Activated naive CD8-positive, alpha-beta T cell treated with anti-CD3 and anti-CD28 coated beads, Interleukin-2, amount 50 U/mL, for 16 hours (primary cell): ENCODE measurements at regions not wholly inside any gene's neighbourhood (a gene's known extent, or its start where the extent isn't known, plus 50 kb on each side); places are given as distances from the start of the nearest gene placed in this dataset.
"Not testable (repeated sequence)": the region's sequence is repeated elsewhere in the genome, so short reads cannot be mapped to it uniquely, and the experiment has no call there.

Experiments
- DNase-seq: peaks from one replicate; pipeline ENCODE4 v3.0.0-alpha.2; 2020; ENCODE audit warnings: low read depth, low spot score

GRCh38 chr1:192476802-192477298, 98.7 kb upstream of the RGS1 start:
- DNase-seq: no peak

DNA sequence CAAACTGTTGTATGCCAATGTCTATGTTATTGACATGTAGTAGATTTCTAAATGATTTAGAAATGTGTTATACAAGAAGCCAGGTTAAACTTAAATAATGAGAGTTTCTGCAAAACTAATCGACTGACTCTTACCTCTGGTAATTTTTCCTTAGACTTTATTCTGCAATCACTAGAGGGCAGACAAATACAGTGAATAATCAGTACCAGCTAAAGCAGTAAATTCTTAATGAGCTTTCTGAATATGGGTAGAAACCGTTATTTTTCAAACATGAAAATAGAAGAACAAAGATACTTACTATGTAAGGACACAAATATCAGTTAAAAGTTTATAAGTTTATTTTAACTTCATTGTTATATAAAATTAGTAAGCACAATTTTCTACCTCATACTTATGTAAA, 97.9 kb upstream of the RGS1 start:
- no peak for DNase-seq

DNA sequence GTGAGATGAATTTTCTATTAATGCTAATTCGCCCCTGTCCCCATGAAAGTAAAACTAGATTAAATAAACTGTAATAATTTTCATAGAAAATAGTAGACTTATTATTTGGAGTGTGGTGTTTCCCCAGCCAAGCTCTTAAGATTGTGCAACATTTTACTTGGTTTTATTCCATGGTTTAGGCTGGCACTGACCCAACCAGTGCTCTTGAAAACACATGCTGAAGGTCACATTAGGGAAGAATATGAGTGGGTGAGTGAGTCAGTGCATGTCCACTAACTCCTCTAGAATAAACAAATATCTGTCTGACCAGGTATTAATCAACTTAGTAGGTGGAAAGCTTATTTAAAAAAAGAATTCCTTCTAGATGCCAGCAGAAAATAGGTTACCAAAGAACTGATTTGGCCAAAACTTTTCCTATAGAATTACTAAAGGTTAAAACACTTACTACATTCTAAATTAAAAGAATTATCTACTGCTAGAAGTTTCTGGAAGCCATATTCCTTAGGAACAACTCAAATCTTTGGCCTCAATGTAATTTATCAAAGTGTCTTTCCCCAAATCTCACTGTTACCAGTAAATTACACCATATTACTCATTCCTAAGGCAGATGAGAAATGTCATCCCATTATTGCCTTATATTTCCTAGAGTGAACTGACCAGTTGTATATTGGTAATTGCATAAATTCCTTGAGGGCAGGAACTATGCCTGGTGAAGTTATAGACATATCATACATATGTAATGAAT, 89.7 kb upstream of the RGS1 start:
- DNase-seq: no peak

DNA sequence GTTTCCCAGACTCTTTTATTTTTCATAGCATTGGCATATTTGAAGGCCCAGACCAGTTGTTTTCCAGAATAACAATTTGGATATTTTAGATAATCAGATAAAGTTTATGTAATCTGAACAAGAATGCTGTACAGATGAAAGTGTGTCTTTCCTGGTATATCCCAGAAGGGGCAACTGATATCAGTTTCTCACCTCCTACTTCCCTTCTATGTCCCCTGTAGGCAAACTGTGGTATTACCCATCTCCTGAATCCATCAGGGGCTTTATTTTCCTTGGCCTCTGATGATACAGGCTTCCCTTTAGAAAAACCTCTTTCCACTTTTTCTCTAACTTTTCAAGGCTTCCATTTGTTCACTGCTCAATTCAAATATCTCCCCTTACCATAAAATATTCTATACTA, 87.5 kb upstream of the RGS1 start:
- no peak for DNase-seq

DNA sequence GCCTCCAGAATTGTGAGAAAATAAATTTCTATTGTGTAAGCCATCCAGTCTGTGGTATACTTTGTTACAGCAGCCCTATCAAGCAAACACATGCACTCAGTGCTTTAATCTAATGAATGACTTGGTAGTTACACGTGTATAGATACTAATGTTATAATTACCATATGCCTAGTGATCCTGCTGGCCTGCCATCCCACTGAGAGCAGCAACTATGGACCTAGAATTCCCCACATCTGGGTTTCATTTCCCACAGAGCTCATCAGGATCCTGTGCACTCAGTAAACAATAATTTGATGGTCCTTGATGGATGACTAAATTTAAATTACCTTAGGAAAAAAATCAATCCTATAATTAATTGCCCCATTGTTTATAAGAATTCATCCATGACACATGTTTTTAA, 86.5 kb upstream of the RGS1 start:
- DNase-seq: no peak

DNA sequence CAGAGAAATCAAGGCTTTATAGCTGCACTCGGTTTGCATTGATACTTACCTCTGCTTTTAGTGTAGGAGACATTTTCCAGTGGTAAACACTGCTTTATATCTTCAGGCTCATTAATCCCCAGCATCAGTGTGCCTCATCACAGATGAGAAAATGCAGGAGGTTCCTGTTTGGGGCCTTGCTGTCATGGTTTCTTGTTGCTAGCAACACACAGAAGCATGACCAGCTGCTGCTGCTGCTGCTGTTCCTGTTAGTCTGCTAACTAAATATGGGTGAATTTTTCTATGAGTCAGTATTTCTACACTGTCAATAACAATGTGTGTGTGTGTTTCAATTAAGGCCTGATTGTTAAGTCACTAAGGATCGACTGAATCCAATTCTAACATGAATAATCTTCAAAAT, 85.8 kb upstream of the RGS1 start:
- DNase-seq: no peak

DNA sequence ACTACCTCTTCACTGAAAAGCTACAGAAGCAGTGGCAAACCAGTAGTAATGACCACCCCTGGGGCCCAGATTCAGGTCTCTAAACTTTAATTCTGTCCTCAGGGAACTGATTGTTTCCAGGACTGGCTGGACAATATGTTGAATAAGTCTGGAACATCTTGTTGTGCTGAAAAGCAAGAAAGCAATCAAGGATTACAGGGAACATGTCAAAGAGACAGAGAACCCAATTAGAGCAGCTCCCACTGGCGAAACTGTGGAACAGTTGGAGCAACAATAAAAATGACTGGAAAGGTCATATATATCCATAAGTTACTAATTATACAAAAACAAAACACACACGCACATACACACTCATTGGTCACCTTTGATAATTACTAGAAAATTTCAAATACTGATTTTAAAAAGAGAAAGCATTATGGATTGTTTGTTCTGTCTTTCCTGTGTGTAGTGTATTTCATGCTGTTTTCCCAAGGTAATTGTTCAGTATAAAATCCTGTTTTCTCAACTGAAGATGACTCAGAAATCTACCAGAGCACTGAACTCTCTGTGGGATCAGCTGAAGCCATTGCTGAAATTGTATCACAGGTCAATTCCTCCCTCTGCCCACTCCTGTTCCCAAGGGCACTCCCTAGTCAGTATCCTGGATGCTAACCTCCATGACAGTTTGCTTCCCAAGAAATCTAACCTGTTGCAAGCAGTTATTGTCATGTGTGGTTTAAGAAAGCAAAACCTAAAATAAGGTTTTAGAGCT, 83.6 kb upstream of the RGS1 start:
- no peak for DNase-seq

GRCh38 chr1:192493584-192493983, 82.0 kb upstream of the RGS1 start:
- DNase-seq: no peak

- DNase-seq: no peak
These were observed 79.1 kb upstream of the RGS1 start for GRCh38 chr1:192496369-192497056.

GRCh38 chr1:192497214-192497794, 78.3 kb upstream of the RGS1 start:
- no peak for DNase-seq

- DNase-seq: not testable (repeated sequence)
These were observed 77.5 kb upstream of the RGS1 start for GRCh38 chr1:192498092-192498491.

GRCh38 chr1:192499061-192499581, 76.5 kb upstream of the RGS1 start:
- not testable (repeated sequence) for DNase-seq

DNA sequence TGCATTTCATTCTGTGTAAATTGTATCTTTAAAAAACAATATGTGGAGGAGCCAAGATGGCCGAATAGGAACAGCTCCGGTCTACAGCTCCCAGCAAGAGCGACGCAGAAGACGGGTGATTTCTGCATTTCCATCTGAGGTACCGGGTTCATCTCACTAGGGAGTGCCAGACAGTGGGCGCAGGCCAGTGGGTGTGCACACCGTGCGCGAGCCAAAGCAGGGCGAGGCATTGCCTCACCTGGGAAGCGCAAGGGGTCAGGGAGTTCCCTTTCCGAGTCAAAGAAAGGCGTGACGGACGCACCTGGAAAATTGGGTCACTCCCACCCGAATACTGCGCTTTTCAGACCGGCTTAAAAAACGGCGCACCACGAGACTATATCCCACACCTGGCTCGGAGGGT, 75.0 kb upstream of the RGS1 start:
- DNase-seq: not testable (repeated sequence)

DNA sequence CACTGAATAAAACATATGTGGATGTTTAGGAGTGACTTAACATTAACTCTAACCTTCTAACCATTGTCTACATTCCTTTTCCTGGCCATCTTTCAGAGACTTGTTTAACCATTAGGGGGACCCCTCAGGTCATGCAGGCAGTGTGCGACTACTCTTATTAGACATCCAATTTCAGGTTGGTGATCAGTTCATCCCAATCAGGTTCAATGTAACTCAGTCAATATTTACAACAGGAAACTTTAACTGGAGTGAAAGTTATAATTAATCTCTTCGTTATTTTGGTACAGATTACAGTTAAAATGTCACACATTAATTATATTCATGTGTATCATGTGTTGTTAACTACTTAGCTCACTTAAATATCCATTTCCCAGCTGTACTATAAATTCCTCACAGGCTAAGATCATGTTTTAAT, 68.8 kb upstream of the RGS1 start:
- DNase-seq: no peak

DNA sequence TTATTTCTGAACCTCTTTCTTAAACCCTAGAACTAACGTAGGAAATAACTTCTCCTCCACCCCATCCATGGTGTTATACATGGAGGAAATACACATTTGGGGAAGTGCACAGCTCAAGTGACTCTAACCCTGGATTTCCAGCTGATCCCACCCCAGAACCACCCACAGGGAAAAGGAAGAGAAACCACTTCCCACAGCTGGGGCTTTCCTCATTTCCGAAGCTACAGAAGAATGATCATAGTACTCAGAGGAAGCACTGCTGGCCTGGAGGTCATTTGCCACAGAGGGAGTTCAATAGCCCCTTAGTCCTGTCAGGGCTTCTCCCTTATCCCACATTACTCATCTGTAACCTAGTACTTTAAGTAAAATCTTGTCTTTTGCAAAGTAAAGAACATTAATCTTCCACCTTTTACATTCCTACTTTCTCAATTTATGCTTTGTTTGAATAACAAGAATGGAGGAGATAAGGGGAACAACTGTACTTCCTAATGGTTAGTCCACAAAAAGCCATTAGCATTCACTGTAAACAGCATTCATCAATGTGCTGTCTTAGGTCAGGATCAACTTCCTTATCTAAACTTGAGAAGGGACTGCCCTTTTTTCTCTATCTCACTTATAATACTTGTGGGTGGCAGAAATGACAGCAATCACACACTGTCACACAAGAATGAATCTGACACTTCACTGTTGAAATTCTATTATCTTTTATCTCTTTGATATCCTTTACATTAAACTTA, 63.0 kb upstream of the RGS1 start:
- DNase-seq: no peak

DNA sequence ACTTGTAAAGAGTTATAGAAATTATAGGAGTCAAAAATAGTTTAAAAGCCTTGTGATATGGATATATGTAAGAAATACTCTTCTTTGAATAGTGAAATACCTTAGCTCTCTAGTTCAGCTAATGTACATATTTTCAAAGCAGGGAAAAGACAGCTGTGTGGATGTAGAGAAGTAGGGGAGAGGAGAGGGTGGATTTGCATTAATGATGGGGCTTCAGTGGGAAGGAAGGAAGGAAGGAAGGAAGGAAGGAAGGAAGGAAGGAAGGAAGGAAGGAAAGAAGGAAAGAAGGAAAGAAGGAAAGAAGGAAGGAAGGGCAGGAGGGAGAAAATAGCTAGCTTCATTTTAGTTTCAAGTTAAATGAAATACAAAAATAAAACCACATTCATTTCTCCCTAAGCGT, 62.4 kb upstream of the RGS1 start:
- DNase-seq: no peak

GRCh38 chr1:192513697-192514096, 61.9 kb upstream of the RGS1 start:
- DNase-seq: no peak

DNA sequence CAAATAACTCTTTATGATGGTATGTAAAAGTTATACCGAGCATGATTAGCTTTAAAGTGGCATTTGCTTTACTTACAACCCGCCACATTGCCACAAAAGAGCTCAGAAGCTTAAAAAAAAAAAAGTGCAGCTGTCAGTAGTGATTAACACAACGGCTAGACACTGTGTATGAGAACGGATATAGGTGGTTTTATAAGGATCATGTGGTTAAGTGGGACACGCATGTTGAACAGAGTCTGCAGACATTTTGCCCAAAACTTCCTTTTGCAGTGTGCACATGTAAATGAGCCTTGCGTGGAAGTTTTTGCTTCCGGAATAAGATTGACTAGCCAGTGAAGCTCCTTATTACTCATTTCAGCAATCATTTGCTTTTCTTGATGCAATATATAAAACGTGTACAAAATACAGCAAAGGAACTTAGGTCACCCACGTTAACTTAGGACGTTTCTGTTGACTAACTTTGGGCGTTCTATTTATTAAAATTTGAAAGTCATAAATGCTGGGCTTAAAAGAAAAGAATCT, 58.7 kb upstream of the RGS1 start:
- DNase-seq: peak; percentile 21

DNA sequence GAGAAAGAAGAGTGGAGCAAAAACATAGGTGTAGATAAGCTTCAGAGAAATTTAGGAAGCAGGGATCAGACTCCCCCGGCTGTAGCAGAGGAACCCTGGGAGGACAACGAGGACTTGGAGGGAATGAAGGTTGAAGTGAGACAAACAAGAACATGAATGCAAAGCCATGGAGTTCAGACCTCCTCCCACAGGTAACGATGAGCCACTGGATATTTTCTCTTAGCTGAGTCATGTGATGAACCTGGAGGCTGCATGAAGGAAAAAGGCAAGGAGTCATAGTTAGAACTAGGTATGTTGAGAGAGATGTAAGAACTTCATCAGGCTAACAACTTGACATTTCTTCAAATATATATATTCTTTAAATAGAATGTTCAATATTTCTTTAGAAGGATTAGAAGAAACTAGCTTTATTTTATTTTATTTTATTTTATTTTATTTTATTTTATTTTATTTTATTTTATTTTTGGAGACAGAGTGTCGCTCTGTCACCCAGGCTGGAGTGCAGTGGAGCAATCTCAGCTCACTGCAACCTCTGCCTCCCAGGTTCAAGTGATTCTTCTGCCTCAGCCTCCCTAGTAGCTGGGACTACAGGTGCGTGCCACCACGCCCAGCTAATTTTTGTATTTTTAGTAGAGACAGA, 57.7 kb upstream of the RGS1 start:
- not testable (repeated sequence) for DNase-seq

DNA sequence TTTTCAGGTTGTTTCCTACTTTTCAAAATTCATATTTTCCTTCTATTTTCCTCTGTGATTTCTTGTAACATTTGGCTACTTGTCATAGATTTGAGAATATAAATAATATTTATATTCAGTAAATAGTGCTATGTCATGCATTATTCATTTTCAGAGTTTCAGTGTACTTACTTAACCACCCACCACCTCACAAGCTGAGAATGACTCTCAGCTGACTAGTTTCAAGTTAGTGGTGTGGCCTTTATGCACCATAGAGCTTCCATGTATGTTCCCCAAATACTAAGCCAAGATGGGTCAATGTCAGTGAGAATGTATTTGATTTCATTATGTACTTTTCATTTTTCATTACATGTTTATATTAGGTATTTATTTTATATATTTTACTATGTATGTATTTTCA, 56.9 kb upstream of the RGS1 start:
- no peak for DNase-seq
